Bronchial epithelial cell (primary cell): ENCODE measurements at regions not wholly inside any gene's neighbourhood (a gene's known extent, or its start where the extent isn't known, plus 50 kb on each side); places are given as distances from the start of the nearest gene placed in this dataset.
"Not testable (repeated sequence)": the region's sequence is repeated elsewhere in the genome, so short reads cannot be mapped to it uniquely, and the experiment has no call there.

Experiments used
- DNase-seq: peaks from one replicate; pipeline ENCODE4 v3.0.0-alpha.2; 2010; ENCODE audit warnings: low read depth
- FAIRE-seq: peaks from 2 replicates; lab custom pipeline; 2011; peaks lifted over from hg19 to GRCh38; lab: Jason Lieb, UNC
- H3K27me3 ChIP-seq: 2 replicates; pipeline ENCODE4 v1.5.1; 2011; ENCODE audit warnings: low read length; ENCODE audit not compliant: control insufficient read depth, insufficient read depth
- H3K36me3 ChIP-seq: 2 replicates; pipeline ENCODE4 v1.5.1; 2011; ENCODE audit warnings: low read length; ENCODE audit not compliant: control insufficient read depth, insufficient read depth
- H3K4me3 ChIP-seq: 2 replicates; pipeline ENCODE4 v1.5.1; 2011; ENCODE audit warnings: mild to moderate bottlenecking, low read depth, low read length, control low read depth
- CTCF ChIP-seq: IDR thresholded peaks from 2 replicates; pipeline ENCODE4 v1.5.1; 2011; ENCODE audit warnings: mild to moderate bottlenecking, moderate library complexity, low read length, control low read depth, inconsistent platforms; ENCODE audit not compliant: insufficient read depth, severe bottlenecking

GRCh38 chr16:5225931-5226655 lies 128.5 kb upstream of the EEF2KMT start:
- Histone ChIP-seq H3K36me3 (no peaks in the 10 kb centered on the region), H3K27me3 (no peaks in the 10 kb centered on the region), H3K4me3 (no peak overlapping the region)
- no peak for DNase-seq
- no peak for FAIRE-seq
- TF ChIP-seq CTCF: no peak

GRCh38 chr16:5222761-5223160 lies 125.2 kb upstream of the EEF2KMT start:
- Histone ChIP-seq H3K27me3 (no peaks in the 10 kb centered on the region), H3K36me3 (no peaks in the 10 kb centered on the region), H3K4me3 (no peak overlapping the region)
- FAIRE-seq (no peak), DNase-seq (no peak)
- TF ChIP-seq CTCF: no peak

DNA sequence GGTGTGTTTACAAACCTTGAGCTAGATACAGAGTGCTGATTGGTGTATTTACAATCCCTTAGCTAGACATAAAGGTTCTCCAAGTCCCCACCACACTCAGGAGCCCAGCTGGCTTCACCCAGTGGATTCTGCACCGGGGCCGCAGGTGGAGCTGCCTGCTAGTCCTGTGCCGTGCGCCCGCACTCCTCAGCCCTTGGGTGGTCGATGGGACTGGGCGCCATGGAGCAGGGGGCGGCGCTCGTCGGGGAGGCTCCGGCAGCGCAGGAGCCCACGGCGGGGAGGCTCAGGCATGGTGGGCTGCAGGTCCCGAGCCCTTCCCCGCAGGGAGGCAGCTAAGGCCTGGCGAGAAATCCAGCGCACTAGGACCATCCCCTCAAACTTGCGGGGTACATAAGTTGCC lies 124.2 kb upstream of the EEF2KMT start:
- FAIRE-seq, H3K27me3 ChIP-seq, DNase-seq: not testable (repeated sequence)

GRCh38 chr16:5220705-5221104 lies 123.1 kb upstream of the EEF2KMT start:
- FAIRE-seq (no peak), DNase-seq (no peak)
- no peak for TF ChIP-seq CTCF
- no peaks in the 10 kb centered on the region for H3K36me3 ChIP-seq
- H3K4me3 ChIP-seq: no peak overlapping the region
- no peaks in the 10 kb centered on the region for H3K27me3 ChIP-seq

More for the DNA sequence above, 124.2 kb upstream of the EEF2KMT start:
- not testable (repeated sequence) for H3K36me3 ChIP-seq, H3K4me3 ChIP-seq

- no peak for DNase-seq
Measured at GRCh38 chr16:5216441-5217080, 119.0 kb upstream of the EEF2KMT start.

GRCh38 chr16:5215901-5216300 lies 118.3 kb upstream of the EEF2KMT start:
- no peaks in the 10 kb centered on the region for H3K36me3 ChIP-seq
- no peak for DNase-seq
- peak; percentile 40 for FAIRE-seq
- TF ChIP-seq CTCF: no peak
- H3K4me3 ChIP-seq: no peak overlapping the region
- H3K27me3 ChIP-seq: no peaks in the 10 kb centered on the region

More at GRCh38 chr16:5216441-5217080, 119.0 kb upstream of the EEF2KMT start:
- no peaks in the 10 kb centered on the region for H3K27me3 ChIP-seq
- no peak for TF ChIP-seq CTCF
- H3K4me3 ChIP-seq: no peak overlapping the region
- FAIRE-seq: peak; percentile 40
- H3K36me3 ChIP-seq: no peaks in the 10 kb centered on the region
